GM23338 (cell line): ENCODE measurements at regions not wholly inside any gene's neighbourhood (a gene's known extent, or its start where the extent isn't known, plus 50 kb on each side); places are given as distances from the start of the nearest gene placed in this dataset.

ENCODE experiments used
- ATAC-seq: fragments of 200-7000 bp; cut with Tn5 transposase; 3 replicates; pipeline ENCODE4 v1.9.1; 2020
- DNase-seq: peaks from one replicate; pipeline ENCODE4 v3.0.0-alpha.2; 2015; ENCODE audit warnings: low spot score
- H2AFZ ChIP-seq: fragments of 200-600 bp; sonication (generic); 2 replicates; pipeline ENCODE4 v1.8.0; 2016; ENCODE audit warnings: antibody characterized with exemption, mild to moderate bottlenecking, moderate library complexity
- H3F3A ChIP-seq: fragments of 200-600 bp; sonication (generic); replicated peaks from 2 replicates; pipeline ENCODE4 v1.8.0; 2017; ENCODE audit warnings: antibody characterized with exemption, mixed run types, low read depth
- H3K27ac ChIP-seq: fragments of 200-600 bp; sonication (generic); 2 replicates; pipeline ENCODE4 v1.6.1; 2016; ENCODE audit warnings: low read depth
- H3K27me3 ChIP-seq: fragments of 200-600 bp; sonication (generic); 2 replicates; pipeline ENCODE4 v1.8.0; 2016; ENCODE audit warnings: mild to moderate bottlenecking, mixed run types, moderate library complexity; ENCODE audit not compliant: insufficient read depth
- H3K36me3 ChIP-seq: fragments of 200-600 bp; sonication (generic); 2 replicates; pipeline ENCODE4 v1.8.0; 2016; ENCODE audit warnings: mild to moderate bottlenecking; ENCODE audit not compliant: insufficient read depth
- H3K4me1 ChIP-seq: fragments of 200-600 bp; sonication (generic); 2 replicates; pipeline ENCODE4 v1.8.0; 2016; ENCODE audit warnings: mild to moderate bottlenecking, moderate library complexity; ENCODE audit not compliant: insufficient read depth
- H3K4me2 ChIP-seq: fragments of 200-600 bp; sonication (generic); 2 replicates; pipeline ENCODE4 v1.7.1; 2017; ENCODE audit warnings: mixed run types
- H3K4me3 ChIP-seq: fragments of 200-600 bp; sonication (generic); 2 replicates; pipeline ENCODE4 v1.6.1; 2016; ENCODE audit warnings: mixed run types
- H3K79me2 ChIP-seq: fragments of 200-600 bp; sonication (generic); replicated peaks from 2 replicates; pipeline ENCODE4 v1.8.0; 2017; ENCODE audit warnings: mild to moderate bottlenecking; ENCODE audit not compliant: insufficient read depth
- H3K9me2 ChIP-seq: fragments of 200-600 bp; sonication (generic); 2 replicates; pipeline ENCODE4 v1.8.0; 2017; ENCODE audit not compliant: insufficient read depth
- H4K20me1 ChIP-seq: fragments of 200-600 bp; sonication (generic); replicated peaks from 2 replicates; pipeline ENCODE4 v1.8.0; 2017; ENCODE audit warnings: mild to moderate bottlenecking; ENCODE audit not compliant: insufficient read depth
- H3K27ac Mint-ChIP-seq: 2 replicates; pipeline ENCODE4 v1.8.0; 2020; ENCODE audit warnings: inconsistent platforms, mild to moderate bottlenecking, moderate library complexity, mixed read lengths
- H3K27me3 Mint-ChIP-seq: 3 replicates; pipeline ENCODE4 v1.8.0; 2022; ENCODE audit warnings: low read depth, mild to moderate bottlenecking, moderate library complexity, mixed read lengths, inconsistent platforms; ENCODE audit not compliant: insufficient read depth, poor library complexity
- H3K36me3 Mint-ChIP-seq: 3 replicates; pipeline ENCODE4 v1.8.0; 2021; ENCODE audit warnings: low read depth, mild to moderate bottlenecking, inconsistent platforms, moderate library complexity, mixed read lengths
- H3K4me1 Mint-ChIP-seq: 3 replicates; pipeline ENCODE4 v1.8.0; 2020; ENCODE audit warnings: mild to moderate bottlenecking, inconsistent platforms, mixed read lengths
- H3K4me3 Mint-ChIP-seq: 3 replicates; pipeline ENCODE4 v1.8.0; 2021; ENCODE audit warnings: moderate library complexity, mild to moderate bottlenecking, inconsistent platforms, mixed read lengths
- H3K9me3 Mint-ChIP-seq: 3 replicates; pipeline ENCODE4 v1.8.0; 2020; ENCODE audit warnings: moderate library complexity, mild to moderate bottlenecking, inconsistent platforms, mixed read lengths
- JUNB ChIP-seq: IDR thresholded peaks from one replicate; pipeline ENCODE4 v1.6.1; 2016; ENCODE audit warnings: antibody characterized with exemption; ENCODE audit not compliant: unreplicated experiment
- POLR2AphosphoS5 ChIP-seq: IDR thresholded peaks from 2 replicates; pipeline ENCODE4 v1.6.1; 2016; ENCODE audit warnings: antibody characterized with exemption, low read depth
- ZNF114 ChIP-seq: fragments of 250-450 bp; sonication (Bioruptor Pico); IDR thresholded peaks from 2 replicates; pipeline ENCODE4 v1.5.0; 2020; ENCODE audit warnings: mild to moderate bottlenecking, moderate library complexity
- ZNF331 ChIP-seq: fragments of 250-450 bp; sonication (Bioruptor Pico); IDR thresholded peaks from 2 replicates; pipeline ENCODE4 v1.5.0; 2020; ENCODE audit warnings: low read depth, mild to moderate bottlenecking, moderate library complexity
- TF ChIP-seq, protein P1 (sequence below): IDR thresholded peaks from one replicate; pipeline ENCODE4 v1.6.1; 2018; ENCODE audit warnings: antibody characterized with exemption; ENCODE audit not compliant: unreplicated experiment
- TF ChIP-seq, protein P2 (sequence below): IDR thresholded peaks from 2 replicates; pipeline ENCODE4 v1.6.1; 2016; ENCODE audit warnings: antibody characterized with exemption
- TF ChIP-seq, protein P3 (sequence below): fragments of 250-450 bp; sonication (Bioruptor Pico); IDR thresholded peaks from 2 replicates; pipeline ENCODE4 v1.5.0; 2020; ENCODE audit warnings: mild to moderate bottlenecking, moderate library complexity
- TF ChIP-seq, protein P4 (sequence below), 2 experiments: fragments of 200-600 bp in 1 of 2; sonication (generic) in 1 of 2; conservative IDR thresholded peaks; 2 replicates each; pipeline versions ENCODE4 v1.5.1 to v1.6.1; 2016 to 2017; ENCODE audit warnings: antibody characterized with exemption in 2 of 2, low read depth in 2 of 2, mild to moderate bottlenecking in 2 of 2, moderate library complexity in 1 of 2

DNA sequence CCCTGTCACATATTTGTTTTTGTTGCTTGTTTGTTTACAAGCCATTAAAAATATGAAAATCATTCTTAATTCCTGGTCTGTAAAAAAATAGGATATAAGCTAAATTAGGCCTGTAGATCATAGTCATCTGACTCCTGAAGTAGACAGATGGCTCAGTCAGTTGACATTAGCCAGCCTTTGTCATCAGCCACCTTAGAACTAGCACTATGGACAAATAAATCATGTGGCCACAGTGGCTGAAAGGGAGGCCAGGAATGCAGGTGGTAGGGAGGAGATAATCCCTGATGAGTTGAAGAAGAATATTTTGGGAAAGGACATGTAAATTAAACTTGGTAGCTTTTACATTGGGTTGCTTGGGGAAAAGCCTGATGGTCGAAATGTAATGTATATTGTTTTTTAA is 1544.9 kb downstream of the SI start:
- TF ChIP-seq, protein P1, sequence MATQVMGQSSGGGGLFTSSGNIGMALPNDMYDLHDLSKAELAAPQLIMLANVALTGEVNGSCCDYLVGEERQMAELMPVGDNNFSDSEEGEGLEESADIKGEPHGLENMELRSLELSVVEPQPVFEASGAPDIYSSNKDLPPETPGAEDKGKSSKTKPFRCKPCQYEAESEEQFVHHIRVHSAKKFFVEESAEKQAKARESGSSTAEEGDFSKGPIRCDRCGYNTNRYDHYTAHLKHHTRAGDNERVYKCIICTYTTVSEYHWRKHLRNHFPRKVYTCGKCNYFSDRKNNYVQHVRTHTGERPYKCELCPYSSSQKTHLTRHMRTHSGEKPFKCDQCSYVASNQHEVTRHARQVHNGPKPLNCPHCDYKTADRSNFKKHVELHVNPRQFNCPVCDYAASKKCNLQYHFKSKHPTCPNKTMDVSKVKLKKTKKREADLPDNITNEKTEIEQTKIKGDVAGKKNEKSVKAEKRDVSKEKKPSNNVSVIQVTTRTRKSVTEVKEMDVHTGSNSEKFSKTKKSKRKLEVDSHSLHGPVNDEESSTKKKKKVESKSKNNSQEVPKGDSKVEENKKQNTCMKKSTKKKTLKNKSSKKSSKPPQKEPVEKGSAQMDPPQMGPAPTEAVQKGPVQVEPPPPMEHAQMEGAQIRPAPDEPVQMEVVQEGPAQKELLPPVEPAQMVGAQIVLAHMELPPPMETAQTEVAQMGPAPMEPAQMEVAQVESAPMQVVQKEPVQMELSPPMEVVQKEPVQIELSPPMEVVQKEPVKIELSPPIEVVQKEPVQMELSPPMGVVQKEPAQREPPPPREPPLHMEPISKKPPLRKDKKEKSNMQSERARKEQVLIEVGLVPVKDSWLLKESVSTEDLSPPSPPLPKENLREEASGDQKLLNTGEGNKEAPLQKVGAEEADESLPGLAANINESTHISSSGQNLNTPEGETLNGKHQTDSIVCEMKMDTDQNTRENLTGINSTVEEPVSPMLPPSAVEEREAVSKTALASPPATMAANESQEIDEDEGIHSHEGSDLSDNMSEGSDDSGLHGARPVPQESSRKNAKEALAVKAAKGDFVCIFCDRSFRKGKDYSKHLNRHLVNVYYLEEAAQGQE, result no peak
- no peak for TF ChIP-seq POLR2AphosphoS5
- TF ChIP-seq, protein P2, sequence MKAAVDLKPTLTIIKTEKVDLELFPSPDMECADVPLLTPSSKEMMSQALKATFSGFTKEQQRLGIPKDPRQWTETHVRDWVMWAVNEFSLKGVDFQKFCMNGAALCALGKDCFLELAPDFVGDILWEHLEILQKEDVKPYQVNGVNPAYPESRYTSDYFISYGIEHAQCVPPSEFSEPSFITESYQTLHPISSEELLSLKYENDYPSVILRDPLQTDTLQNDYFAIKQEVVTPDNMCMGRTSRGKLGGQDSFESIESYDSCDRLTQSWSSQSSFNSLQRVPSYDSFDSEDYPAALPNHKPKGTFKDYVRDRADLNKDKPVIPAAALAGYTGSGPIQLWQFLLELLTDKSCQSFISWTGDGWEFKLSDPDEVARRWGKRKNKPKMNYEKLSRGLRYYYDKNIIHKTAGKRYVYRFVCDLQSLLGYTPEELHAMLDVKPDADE, result no peak
- no peak for TF ChIP-seq ZNF331 (CRISPR knock-in tag)
- TF ChIP-seq, protein P3, sequence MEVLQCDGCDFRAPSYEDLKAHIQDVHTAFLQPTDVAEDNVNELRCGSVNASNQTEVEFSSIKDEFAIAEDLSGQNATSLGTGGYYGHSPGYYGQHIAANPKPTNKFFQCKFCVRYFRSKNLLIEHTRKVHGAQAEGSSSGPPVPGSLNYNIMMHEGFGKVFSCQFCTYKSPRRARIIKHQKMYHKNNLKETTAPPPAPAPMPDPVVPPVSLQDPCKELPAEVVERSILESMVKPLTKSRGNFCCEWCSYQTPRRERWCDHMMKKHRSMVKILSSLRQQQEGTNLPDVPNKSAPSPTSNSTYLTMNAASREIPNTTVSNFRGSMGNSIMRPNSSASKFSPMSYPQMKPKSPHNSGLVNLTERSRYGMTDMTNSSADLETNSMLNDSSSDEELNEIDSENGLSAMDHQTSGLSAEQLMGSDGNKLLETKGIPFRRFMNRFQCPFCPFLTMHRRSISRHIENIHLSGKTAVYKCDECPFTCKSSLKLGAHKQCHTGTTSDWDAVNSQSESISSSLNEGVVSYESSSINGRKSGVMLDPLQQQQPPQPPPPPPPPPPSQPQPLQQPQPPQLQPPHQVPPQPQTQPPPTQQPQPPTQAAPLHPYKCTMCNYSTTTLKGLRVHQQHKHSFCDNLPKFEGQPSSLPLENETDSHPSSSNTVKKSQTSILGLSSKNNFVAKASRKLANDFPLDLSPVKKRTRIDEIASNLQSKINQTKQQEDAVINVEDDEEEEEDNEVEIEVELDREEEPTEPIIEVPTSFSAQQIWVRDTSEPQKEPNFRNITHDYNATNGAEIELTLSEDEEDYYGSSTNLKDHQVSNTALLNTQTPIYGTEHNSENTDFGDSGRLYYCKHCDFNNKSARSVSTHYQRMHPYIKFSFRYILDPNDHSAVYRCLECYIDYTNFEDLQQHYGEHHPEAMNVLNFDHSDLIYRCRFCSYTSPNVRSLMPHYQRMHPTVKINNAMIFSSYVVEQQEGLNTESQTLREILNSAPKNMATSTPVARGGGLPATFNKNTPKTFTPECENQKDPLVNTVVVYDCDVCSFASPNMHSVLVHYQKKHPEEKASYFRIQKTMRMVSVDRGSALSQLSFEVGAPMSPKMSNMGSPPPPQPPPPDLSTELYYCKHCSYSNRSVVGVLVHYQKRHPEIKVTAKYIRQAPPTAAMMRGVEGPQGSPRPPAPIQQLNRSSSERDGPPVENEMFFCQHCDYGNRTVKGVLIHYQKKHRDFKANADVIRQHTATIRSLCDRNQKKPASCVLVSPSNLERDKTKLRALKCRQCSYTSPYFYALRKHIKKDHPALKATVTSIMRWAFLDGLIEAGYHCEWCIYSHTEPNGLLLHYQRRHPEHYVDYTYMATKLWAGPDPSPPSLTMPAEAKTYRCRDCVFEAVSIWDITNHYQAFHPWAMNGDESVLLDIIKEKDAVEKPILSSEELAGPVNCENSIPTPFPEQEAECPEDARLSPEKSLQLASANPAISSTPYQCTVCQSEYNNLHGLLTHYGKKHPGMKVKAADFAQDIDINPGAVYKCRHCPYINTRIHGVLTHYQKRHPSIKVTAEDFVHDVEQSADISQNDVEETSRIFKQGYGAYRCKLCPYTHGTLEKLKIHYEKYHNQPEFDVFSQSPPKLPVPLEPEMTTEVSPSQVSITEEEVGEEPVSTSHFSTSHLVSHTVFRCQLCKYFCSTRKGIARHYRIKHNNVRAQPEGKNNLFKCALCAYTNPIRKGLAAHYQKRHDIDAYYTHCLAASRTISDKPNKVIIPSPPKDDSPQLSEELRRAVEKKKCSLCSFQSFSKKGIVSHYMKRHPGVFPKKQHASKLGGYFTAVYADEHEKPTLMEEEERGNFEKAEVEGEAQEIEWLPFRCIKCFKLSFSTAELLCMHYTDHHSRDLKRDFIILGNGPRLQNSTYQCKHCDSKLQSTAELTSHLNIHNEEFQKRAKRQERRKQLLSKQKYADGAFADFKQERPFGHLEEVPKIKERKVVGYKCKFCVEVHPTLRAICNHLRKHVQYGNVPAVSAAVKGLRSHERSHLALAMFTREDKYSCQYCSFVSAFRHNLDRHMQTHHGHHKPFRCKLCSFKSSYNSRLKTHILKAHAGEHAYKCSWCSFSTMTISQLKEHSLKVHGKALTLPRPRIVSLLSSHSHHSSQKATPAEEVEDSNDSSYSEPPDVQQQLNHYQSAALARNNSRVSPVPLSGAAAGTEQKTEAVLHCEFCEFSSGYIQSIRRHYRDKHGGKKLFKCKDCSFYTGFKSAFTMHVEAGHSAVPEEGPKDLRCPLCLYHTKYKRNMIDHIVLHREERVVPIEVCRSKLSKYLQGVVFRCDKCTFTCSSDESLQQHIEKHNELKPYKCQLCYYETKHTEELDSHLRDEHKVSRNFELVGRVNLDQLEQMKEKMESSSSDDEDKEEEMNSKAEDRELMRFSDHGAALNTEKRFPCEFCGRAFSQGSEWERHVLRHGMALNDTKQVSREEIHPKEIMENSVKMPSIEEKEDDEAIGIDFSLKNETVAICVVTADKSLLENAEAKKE (CRISPR knock-in tag), result no peak
- TF ChIP-seq JUNB, result no peak
- no peak for TF ChIP-seq ZNF114 (CRISPR knock-in tag)
- TF ChIP-seq, protein P4, sequence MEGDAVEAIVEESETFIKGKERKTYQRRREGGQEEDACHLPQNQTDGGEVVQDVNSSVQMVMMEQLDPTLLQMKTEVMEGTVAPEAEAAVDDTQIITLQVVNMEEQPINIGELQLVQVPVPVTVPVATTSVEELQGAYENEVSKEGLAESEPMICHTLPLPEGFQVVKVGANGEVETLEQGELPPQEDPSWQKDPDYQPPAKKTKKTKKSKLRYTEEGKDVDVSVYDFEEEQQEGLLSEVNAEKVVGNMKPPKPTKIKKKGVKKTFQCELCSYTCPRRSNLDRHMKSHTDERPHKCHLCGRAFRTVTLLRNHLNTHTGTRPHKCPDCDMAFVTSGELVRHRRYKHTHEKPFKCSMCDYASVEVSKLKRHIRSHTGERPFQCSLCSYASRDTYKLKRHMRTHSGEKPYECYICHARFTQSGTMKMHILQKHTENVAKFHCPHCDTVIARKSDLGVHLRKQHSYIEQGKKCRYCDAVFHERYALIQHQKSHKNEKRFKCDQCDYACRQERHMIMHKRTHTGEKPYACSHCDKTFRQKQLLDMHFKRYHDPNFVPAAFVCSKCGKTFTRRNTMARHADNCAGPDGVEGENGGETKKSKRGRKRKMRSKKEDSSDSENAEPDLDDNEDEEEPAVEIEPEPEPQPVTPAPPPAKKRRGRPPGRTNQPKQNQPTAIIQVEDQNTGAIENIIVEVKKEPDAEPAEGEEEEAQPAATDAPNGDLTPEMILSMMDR (conservative IDR thresholded peaks at IDR 0.05; ENCODE audit: low read depth in 2 of 2), result no peak
- no peaks in the 10 kb centered on the region for H3K36me3 Mint-ChIP-seq
- H3K9me2 ChIP-seq, result no peaks in the 10 kb centered on the region
- no peak overlapping the region for H3K4me3 ChIP-seq
- H3F3A ChIP-seq, result no peaks in the 10 kb centered on the region
- DNase-seq, result no peak
- H3K4me2 ChIP-seq, result no peak overlapping the region
- no peaks in the 10 kb centered on the region for H3K4me1 Mint-ChIP-seq
- H4K20me1 ChIP-seq, result no peaks in the 10 kb centered on the region
- H3K27me3 ChIP-seq, result no peaks in the 10 kb centered on the region
- no peak overlapping the region for H3K27ac ChIP-seq
- no peak overlapping the region for H3K4me3 Mint-ChIP-seq
- H3K9me3 Mint-ChIP-seq, result no peaks in the 10 kb centered on the region
- no peak overlapping the region for H3K27ac Mint-ChIP-seq
- H3K4me1 ChIP-seq, result no peaks in the 10 kb centered on the region
- H3K27me3 Mint-ChIP-seq, result no peaks in the 10 kb centered on the region
- ATAC-seq, result no peak
- H2AFZ ChIP-seq, result no peak overlapping the region
- H3K79me2 ChIP-seq, result no peaks in the 10 kb centered on the region
- H3K36me3 ChIP-seq, result no peaks in the 10 kb centered on the region
